KG1 (cell line): ENCODE measurements at regions not wholly inside any gene's neighbourhood (a gene's known extent, or its start where the extent isn't known, plus 50 kb on each side); places are given as distances from the start of the nearest gene placed in this dataset.

Source experiments
- DNase-seq: peaks from one replicate; lab custom pipeline; 2025; lab: John Stamatoyannopoulos, UW

- DNase-seq = no peak
Measured at GRCh38 chr5:124372457-124372856, 374.0 kb downstream of the ZNF608 start.

- no peak for DNase-seq
Measured at GRCh38 chr5:124371111-124371706, 375.2 kb downstream of the ZNF608 start.

GRCh38 chr5:124370601-124371000, 375.8 kb downstream of the ZNF608 start:
- no peak for DNase-seq

- DNase-seq = no peak
Measured at GRCh38 chr5:124365361-124365801, 381.1 kb downstream of the ZNF608 start.

GRCh38 chr5:124355928-124356327, 390.5 kb downstream of the ZNF608 start:
- DNase-seq = no peak

GRCh38 chr5:124353016-124353415, 393.4 kb downstream of the ZNF608 start:
- DNase-seq = no peak

- no peak for DNase-seq
Measured at GRCh38 chr5:124352312-124352711, 394.1 kb downstream of the ZNF608 start.

- DNase-seq = no peak
Measured at GRCh38 chr5:124349931-124350330, 396.5 kb downstream of the ZNF608 start.

GRCh38 chr5:124343451-124343867, 403.0 kb downstream of the ZNF608 start:
- no peak for DNase-seq

GRCh38 chr5:124342986-124343385, 403.5 kb downstream of the ZNF608 start:
- DNase-seq = no peak

GRCh38 chr5:124342584-124342983, 403.9 kb downstream of the ZNF608 start:
- DNase-seq = no peak

- no peak for DNase-seq
Measured at GRCh38 chr5:124342027-124342471, 404.4 kb downstream of the ZNF608 start.

- DNase-seq = no peak
Measured at GRCh38 chr5:124341066-124341858, 405.2 kb downstream of the ZNF608 start.

- DNase-seq = no peak
Measured at GRCh38 chr5:124337996-124338395, 408.4 kb downstream of the ZNF608 start.

- DNase-seq = no peak
Measured at GRCh38 chr5:124333298-124333979, 413.0 kb downstream of the ZNF608 start.

GRCh38 chr5:124332273-124332672, 414.2 kb downstream of the ZNF608 start:
- no peak for DNase-seq

- no peak for DNase-seq
Measured at GRCh38 chr5:124330595-124331220, 415.7 kb downstream of the ZNF608 start.

- DNase-seq = no peak
Measured at GRCh38 chr5:124328201-124328600, 418.2 kb downstream of the ZNF608 start.

- no peak for DNase-seq
Measured at GRCh38 chr5:124318661-124319060, 427.8 kb downstream of the ZNF608 start.

GRCh38 chr5:124317451-124317850, 429.0 kb downstream of the ZNF608 start:
- no peak for DNase-seq

- no peak for DNase-seq
Measured at GRCh38 chr5:124315741-124316415, 430.6 kb downstream of the ZNF608 start.

- no peak for DNase-seq
Measured at GRCh38 chr5:124310453-124310852, 436.0 kb downstream of the ZNF608 start.
